AG04449 (cell line): ENCODE measurements at regions not wholly inside any gene's neighbourhood (a gene's known extent, or its start where the extent isn't known, plus 50 kb on each side); places are given as distances from the start of the nearest gene placed in this dataset.
"Not testable (repeated sequence)": the region's sequence is repeated elsewhere in the genome, so short reads cannot be mapped to it uniquely, and the experiment has no call there.

Experiments used
- CTCF ChIA-PET: fragments of 350-600 bp; formaldehyde crosslinking; extraction: SDS; loops from one replicate; lab custom pipeline; 2021; ENCODE audit warnings: antibody characterized with exemption; lab: Yijun Ruan, JAX
- POLR2A ChIA-PET: fragments of 400-600, 350-600 bp; formaldehyde crosslinking; extraction: SDS; loops from one replicate; lab custom pipeline; 2020; ENCODE audit warnings: antibody characterized with exemption, inconsistent platforms; lab: Yijun Ruan, JAX
- DNase-seq: peaks from one replicate; pipeline ENCODE4 v3.0.0-alpha.2; 2010; ENCODE audit warnings: low read depth, low spot score
- H3K4me3 ChIP-seq: 2 replicates; pipeline ENCODE4 v1.5.1; 2011; ENCODE audit warnings: low read depth, mild to moderate bottlenecking, control low read depth, low read length
- TF ChIP-seq, protein P1 (sequence below): IDR thresholded peaks from one replicate; pipeline ENCODE4 v1.5.1; 2011; ENCODE audit warnings: mild to moderate bottlenecking, moderate library complexity, low read length, control low read depth, inconsistent platforms; ENCODE audit not compliant: insufficient read depth; ENCODE audit errors: missing control alignments

DNA sequence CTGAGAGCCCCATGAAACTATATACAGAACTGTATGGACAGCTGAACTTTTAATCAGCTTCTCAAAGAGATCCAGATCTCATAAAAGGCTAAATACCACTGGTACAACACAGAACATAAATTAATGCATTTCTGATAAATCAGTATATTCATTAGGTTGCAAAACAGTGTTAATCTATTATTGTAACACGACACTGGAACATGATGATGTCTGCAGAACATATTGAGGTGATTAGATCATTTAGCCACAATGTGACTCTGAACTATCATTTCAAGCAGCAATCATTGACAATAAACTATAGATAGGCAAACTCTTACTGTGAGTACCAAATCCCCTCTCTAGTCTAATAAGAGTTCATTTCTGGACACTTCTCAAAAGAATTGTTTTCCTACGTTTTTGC is 50.3 kb downstream of the GASK1B start:
- DNase-seq, result no peak
- H3K4me3 ChIP-seq, result no peak overlapping the region
- TF ChIP-seq, protein P1, sequence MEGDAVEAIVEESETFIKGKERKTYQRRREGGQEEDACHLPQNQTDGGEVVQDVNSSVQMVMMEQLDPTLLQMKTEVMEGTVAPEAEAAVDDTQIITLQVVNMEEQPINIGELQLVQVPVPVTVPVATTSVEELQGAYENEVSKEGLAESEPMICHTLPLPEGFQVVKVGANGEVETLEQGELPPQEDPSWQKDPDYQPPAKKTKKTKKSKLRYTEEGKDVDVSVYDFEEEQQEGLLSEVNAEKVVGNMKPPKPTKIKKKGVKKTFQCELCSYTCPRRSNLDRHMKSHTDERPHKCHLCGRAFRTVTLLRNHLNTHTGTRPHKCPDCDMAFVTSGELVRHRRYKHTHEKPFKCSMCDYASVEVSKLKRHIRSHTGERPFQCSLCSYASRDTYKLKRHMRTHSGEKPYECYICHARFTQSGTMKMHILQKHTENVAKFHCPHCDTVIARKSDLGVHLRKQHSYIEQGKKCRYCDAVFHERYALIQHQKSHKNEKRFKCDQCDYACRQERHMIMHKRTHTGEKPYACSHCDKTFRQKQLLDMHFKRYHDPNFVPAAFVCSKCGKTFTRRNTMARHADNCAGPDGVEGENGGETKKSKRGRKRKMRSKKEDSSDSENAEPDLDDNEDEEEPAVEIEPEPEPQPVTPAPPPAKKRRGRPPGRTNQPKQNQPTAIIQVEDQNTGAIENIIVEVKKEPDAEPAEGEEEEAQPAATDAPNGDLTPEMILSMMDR, result no peak
- POLR2A ChIA-PET, result no interaction called here
- CTCF ChIA-PET, result no interaction called here

DNA sequence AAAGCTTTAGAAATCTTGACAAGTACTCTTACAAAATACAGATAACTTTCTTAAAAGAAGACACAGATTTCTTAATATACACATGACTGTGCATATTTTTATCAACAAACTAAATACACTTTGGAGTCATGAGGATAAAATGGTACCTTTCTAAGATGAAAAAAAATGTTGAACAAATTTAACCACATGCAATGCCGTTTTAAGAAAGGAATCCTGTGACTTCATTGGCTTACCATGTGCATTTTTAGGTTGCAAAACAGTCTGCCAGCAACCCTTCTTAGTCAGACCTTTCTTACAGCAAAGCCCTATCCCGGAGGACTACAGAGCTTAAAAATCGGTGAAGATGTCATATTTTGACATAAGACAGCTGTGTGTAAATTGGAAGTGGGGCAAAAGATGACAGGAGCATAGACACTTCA is 51.7 kb downstream of the GASK1B start:
- CTCF ChIA-PET, result no interaction called here
- POLR2A ChIA-PET, result interaction anchor here (1.1 kb wide), 1 partner anchor 89 kb away, joined by 3 read pairs; the partner anchor contains the start of gene TMEM144
- TF ChIP-seq, protein P1, result no peak
- H3K4me3 ChIP-seq, result no peak overlapping the region
- peak; percentile 94 for DNase-seq

DNA sequence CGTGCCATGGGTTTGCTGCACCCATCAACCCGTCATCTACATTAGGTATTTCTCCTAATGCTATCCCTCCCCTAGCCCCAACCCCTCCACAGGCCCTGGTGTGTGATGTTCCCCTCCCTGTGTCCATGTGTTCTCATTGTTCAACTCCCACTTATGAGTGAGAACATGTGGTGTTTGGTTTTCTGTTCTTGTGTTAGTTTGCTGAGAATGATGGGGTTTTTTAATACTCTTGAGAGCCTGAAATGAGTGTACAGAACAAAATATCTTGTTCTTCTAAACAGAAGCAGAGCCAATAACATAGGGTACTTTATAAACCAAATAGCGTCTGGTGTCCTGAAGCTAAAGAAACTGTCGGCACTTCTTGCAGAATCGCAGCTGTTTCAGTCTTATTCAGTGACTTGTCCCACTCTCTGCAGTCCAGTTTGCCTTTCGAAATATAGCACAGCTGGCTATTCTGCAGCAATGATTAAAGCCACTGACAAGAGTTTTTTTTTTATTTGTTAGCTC is 52.1 kb downstream of the GASK1B start:
- CTCF ChIA-PET, H3K4me3 ChIP-seq, DNase-seq: not testable (repeated sequence)
- POLR2A ChIA-PET, result interaction anchor here (1.1 kb wide), 1 partner anchor 89 kb away, joined by 3 read pairs; the partner anchor contains the start of gene TMEM144

DNA sequence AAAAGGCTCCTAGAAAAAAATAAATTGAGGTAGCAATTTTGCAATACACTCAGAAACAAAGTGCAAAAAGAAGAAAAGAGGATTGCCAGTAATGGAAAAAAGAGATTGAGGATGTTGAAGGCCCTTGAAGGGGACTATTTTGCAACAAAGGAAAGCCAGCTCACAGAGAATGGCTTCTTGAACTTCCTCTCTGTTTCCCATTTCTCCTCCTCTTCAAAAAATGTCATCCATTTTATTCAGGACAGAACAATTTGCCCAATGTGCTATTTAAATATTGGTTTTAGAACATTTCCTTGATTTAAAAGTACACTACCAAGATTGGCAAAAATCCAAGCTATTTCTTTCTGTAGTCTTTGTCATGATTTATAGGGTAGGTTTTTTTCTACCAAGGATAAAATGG is 60.2 kb downstream of the GASK1B start:
- CTCF ChIA-PET, result no interaction called here
- H3K4me3 ChIP-seq, result no peak overlapping the region
- TF ChIP-seq, protein P1, result no peak
- POLR2A ChIA-PET, result no interaction called here
- no peak for DNase-seq

DNA sequence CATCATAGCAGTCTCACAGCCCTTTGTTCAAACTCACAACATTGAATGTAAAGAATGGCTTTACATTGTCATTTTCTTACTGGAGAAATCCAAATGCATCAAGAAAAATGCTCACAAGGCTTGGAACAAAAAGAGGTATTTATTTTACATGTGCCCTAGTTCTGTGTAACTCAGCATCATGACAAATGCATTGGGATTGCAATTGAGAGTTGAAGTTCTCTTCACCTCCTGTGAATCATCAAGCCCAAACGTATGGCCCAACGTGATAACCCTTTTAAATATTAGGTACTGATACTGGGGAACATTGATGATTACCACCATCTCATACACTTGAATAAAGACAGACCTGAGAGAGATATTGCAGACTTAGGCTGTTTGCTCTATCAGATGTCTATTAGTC is 61.6 kb downstream of the GASK1B start:
- CTCF ChIA-PET, result no interaction called here
- TF ChIP-seq, protein P1, result no peak
- POLR2A ChIA-PET, result no interaction called here
- H3K4me3 ChIP-seq, result no peak overlapping the region
- DNase-seq, result no peak

DNA sequence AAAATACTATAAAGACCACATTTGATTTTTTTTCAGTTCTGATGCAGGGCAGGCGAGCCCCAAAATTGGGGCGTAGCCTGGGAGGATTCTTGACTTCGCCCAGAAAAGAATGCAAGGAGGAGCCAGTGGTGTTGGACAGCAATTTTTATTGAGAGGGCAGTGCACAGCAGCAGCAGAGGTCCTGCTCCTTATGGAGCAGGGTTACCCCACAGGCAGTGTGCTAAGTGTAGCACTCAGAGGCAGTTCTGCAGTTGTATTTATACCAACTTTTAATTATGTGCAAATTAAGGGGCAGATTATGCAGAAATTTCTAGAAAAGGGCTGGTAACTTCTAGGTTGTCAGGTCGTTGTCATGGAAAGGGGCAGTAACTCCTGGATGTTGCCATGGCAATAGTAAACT is 69.9 kb downstream of the GASK1B start:
- no peak for DNase-seq
- ChIA-PET CTCF (no interaction called here), POLR2A (no interaction called here)
- TF ChIP-seq, protein P1, result no peak
- no peak overlapping the region for H3K4me3 ChIP-seq

DNA sequence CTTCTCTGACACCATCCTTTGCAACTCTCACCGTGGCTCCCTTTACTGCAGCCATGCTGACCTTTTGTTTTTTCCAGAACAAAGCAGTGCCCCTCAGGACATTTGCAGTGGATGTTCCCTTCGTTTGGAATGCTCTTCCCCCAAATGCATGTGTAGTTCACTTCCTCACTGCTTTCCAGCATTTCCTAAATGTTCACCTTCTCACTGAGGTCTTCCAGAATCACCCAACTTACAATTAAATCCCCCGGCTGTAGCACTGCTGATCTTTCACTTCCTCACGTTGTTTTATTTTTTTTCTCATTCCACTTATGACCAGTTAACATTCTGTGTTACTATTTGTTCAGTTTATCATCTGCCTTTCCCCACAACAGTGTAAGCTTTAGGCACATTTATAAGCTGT is 73.1 kb downstream of the GASK1B start:
- TF ChIP-seq, protein P1, result no peak
- CTCF ChIA-PET, result no interaction called here
- DNase-seq, result no peak
- H3K4me3 ChIP-seq, result no peak overlapping the region
- POLR2A ChIA-PET, result no interaction called here
